ENCODE measurements at regions not wholly inside any gene's neighbourhood (a gene's known extent, or its start where the extent isn't known, plus 50 kb on each side); places are given as distances from the start of the nearest gene placed in this dataset.
"Not testable (repeated sequence)": the region's sequence is repeated elsewhere in the genome, so short reads cannot be mapped to it uniquely, and the experiment has no call there.

- WGBS, 2 experiments (ENCODE audit: insufficient coverage in 2 of 2), result no CpG with 5 or more reads among the region's 1 CpG
- Histone ChIP-seq H3K27ac (ENCODE audit: low read depth, low read length, severe bottlenecking) (no peak overlapping the region), H3K4me3 (ENCODE audit: extremely low read depth, insufficient read depth, low read length, poor library complexity, severe bottlenecking) (no peak overlapping the region), H3K9me3 (ENCODE audit: control insufficient read depth, low read length) (no peaks in the 10 kb centered on the region), H3K4me1 (ENCODE audit: control insufficient read depth, insufficient read depth, low read length, poor library complexity, severe bottlenecking) (no peaks in the 10 kb centered on the region), H3K36me3 (ENCODE audit: control insufficient read depth, insufficient read depth, low read length) (no peaks in the 10 kb centered on the region)
Observed at GRCh38 chrX:96170626-96171025, 514.0 kb upstream of the DIAPH2 start.

GRCh38 chrX:96176921-96177320 lies 507.7 kb upstream of the DIAPH2 start:
- H3K27ac ChIP-seq (ENCODE audit: low read depth, low read length, severe bottlenecking), result no peak overlapping the region
- H3K4me1 ChIP-seq (ENCODE audit: control insufficient read depth, insufficient read depth, low read length, poor library complexity, severe bottlenecking), result peaks cover 2% of the 10 kb centered on the region
- H3K36me3 ChIP-seq (ENCODE audit: control insufficient read depth, insufficient read depth, low read length), result no peaks in the 10 kb centered on the region
- no peak overlapping the region for H3K4me3 ChIP-seq (ENCODE audit: extremely low read depth, insufficient read depth, low read length, poor library complexity, severe bottlenecking)
- no peaks in the 10 kb centered on the region for H3K9me3 ChIP-seq (ENCODE audit: control insufficient read depth, low read length)
- no CpG with 5 or more reads among the region's 3 CpGs for WGBS, 2 experiments (ENCODE audit: insufficient coverage in 2 of 2)

- H3K4me1 ChIP-seq (ENCODE audit: control insufficient read depth, insufficient read depth, low read length, poor library complexity, severe bottlenecking), result peaks cover 3% of the 10 kb centered on the region
- no peak overlapping the region for H3K27ac ChIP-seq (ENCODE audit: low read depth, low read length, severe bottlenecking)
- no peaks in the 10 kb centered on the region for H3K9me3 ChIP-seq (ENCODE audit: control insufficient read depth, low read length)
- H3K4me3 ChIP-seq (ENCODE audit: extremely low read depth, insufficient read depth, low read length, poor library complexity, severe bottlenecking), result no peak overlapping the region
- H3K36me3 ChIP-seq (ENCODE audit: control insufficient read depth, insufficient read depth, low read length), result no peaks in the 10 kb centered on the region
- WGBS, 2 experiments (ENCODE audit: insufficient coverage in 2 of 2), result no CpG with 5 or more reads among the region's 4 CpGs
Observed at GRCh38 chrX:96181605-96182004, 503.0 kb upstream of the DIAPH2 start.

GRCh38 chrX:96182366-96182765 lies 502.3 kb upstream of the DIAPH2 start:
- H3K4me1 ChIP-seq (ENCODE audit: control insufficient read depth, insufficient read depth, low read length, poor library complexity, severe bottlenecking), result peaks cover 3% of the 10 kb centered on the region
- H3K27ac ChIP-seq (ENCODE audit: low read depth, low read length, severe bottlenecking), result no peak overlapping the region
- no CpG with 5 or more reads among the region's 1 CpG for WGBS, 2 experiments (ENCODE audit: insufficient coverage in 2 of 2)
- no peaks in the 10 kb centered on the region for H3K9me3 ChIP-seq (ENCODE audit: control insufficient read depth, low read length)
- H3K36me3 ChIP-seq (ENCODE audit: control insufficient read depth, insufficient read depth, low read length), result no peaks in the 10 kb centered on the region
- H3K4me3 ChIP-seq (ENCODE audit: extremely low read depth, insufficient read depth, low read length, poor library complexity, severe bottlenecking), result no peak overlapping the region

GRCh38 chrX:96183391-96183790 lies 501.3 kb upstream of the DIAPH2 start:
- WGBS, 2 experiments (ENCODE audit: insufficient coverage in 2 of 2), result no CpG with 5 or more reads among the region's 3 CpGs
- no peaks in the 10 kb centered on the region for H3K9me3 ChIP-seq (ENCODE audit: control insufficient read depth, low read length)
- H3K4me3 ChIP-seq (ENCODE audit: extremely low read depth, insufficient read depth, low read length, poor library complexity, severe bottlenecking), result no peak overlapping the region

GRCh38 chrX:96183843-96184242 lies 500.8 kb upstream of the DIAPH2 start:
- WGBS, 2 experiments (ENCODE audit: insufficient coverage in 2 of 2), result 40% methylated on average over 1 of the region's 3 CpGs
- no peaks in the 10 kb centered on the region for H3K36me3 ChIP-seq (ENCODE audit: control insufficient read depth, insufficient read depth, low read length)
- H3K4me3 ChIP-seq (ENCODE audit: extremely low read depth, insufficient read depth, low read length, poor library complexity, severe bottlenecking), result no peak overlapping the region
- H3K9me3 ChIP-seq (ENCODE audit: control insufficient read depth, low read length), result no peaks in the 10 kb centered on the region
- peaks cover 3% of the 10 kb centered on the region for H3K4me1 ChIP-seq (ENCODE audit: control insufficient read depth, insufficient read depth, low read length, poor library complexity, severe bottlenecking)
- no peak overlapping the region for H3K27ac ChIP-seq (ENCODE audit: low read depth, low read length, severe bottlenecking)

More at GRCh38 chrX:96183391-96183790, 501.3 kb upstream of the DIAPH2 start:
- Histone ChIP-seq H3K4me1 (ENCODE audit: control insufficient read depth, insufficient read depth, low read length, poor library complexity, severe bottlenecking) (peaks cover 3% of the 10 kb centered on the region), H3K27ac (ENCODE audit: low read depth, low read length, severe bottlenecking) (no peak overlapping the region), H3K36me3 (ENCODE audit: control insufficient read depth, insufficient read depth, low read length) (no peaks in the 10 kb centered on the region)

GRCh38 chrX:96204928-96205327 lies 479.7 kb upstream of the DIAPH2 start:
- no peaks in the 10 kb centered on the region for H3K36me3 ChIP-seq (ENCODE audit: control insufficient read depth, insufficient read depth, low read length)
- no peak overlapping the region for H3K27ac ChIP-seq (ENCODE audit: low read depth, low read length, severe bottlenecking)
- H3K9me3 ChIP-seq (ENCODE audit: control insufficient read depth, low read length), result no peaks in the 10 kb centered on the region
- H3K4me1 ChIP-seq (ENCODE audit: control insufficient read depth, insufficient read depth, low read length, poor library complexity, severe bottlenecking), result no peaks in the 10 kb centered on the region
- H3K4me3 ChIP-seq (ENCODE audit: extremely low read depth, insufficient read depth, low read length, poor library complexity, severe bottlenecking), result no peak overlapping the region

- no peak overlapping the region for H3K27ac ChIP-seq (ENCODE audit: low read depth, low read length, severe bottlenecking)
- H3K4me3 ChIP-seq (ENCODE audit: extremely low read depth, insufficient read depth, low read length, poor library complexity, severe bottlenecking), result no peak overlapping the region
- H3K9me3 ChIP-seq (ENCODE audit: control insufficient read depth, low read length), result no peaks in the 10 kb centered on the region
- no peaks in the 10 kb centered on the region for H3K4me1 ChIP-seq (ENCODE audit: control insufficient read depth, insufficient read depth, low read length, poor library complexity, severe bottlenecking)
- no peaks in the 10 kb centered on the region for H3K36me3 ChIP-seq (ENCODE audit: control insufficient read depth, insufficient read depth, low read length)
Observed at GRCh38 chrX:96211953-96212352, 472.7 kb upstream of the DIAPH2 start.

- not testable (repeated sequence) for H3K9me3 ChIP-seq (ENCODE audit: control insufficient read depth, low read length); H3K27ac ChIP-seq (ENCODE audit: low read depth, low read length, severe bottlenecking); H3K4me1 ChIP-seq (ENCODE audit: control insufficient read depth, insufficient read depth, low read length, poor library complexity, severe bottlenecking); H3K4me3 ChIP-seq (ENCODE audit: extremely low read depth, insufficient read depth, low read length, poor library complexity, severe bottlenecking); H3K36me3 ChIP-seq (ENCODE audit: control insufficient read depth, insufficient read depth, low read length)
- WGBS, 2 experiments (ENCODE audit: insufficient coverage in 2 of 2), result 80 to 100% methylated on average over 1 to 3 of the region's 4 CpGs
Observed at GRCh38 chrX:96214681-96215080, 470.0 kb upstream of the DIAPH2 start.

GRCh38 chrX:96224279-96224678 lies 460.4 kb upstream of the DIAPH2 start:
- no peaks in the 10 kb centered on the region for H3K36me3 ChIP-seq (ENCODE audit: control insufficient read depth, insufficient read depth, low read length)
- H3K4me1 ChIP-seq (ENCODE audit: control insufficient read depth, insufficient read depth, low read length, poor library complexity, severe bottlenecking), result no peaks in the 10 kb centered on the region
- no peak overlapping the region for H3K27ac ChIP-seq (ENCODE audit: low read depth, low read length, severe bottlenecking)
- WGBS, 2 experiments (ENCODE audit: insufficient coverage in 2 of 2), result no CpG with 5 or more reads among the region's 3 CpGs
- H3K9me3 ChIP-seq (ENCODE audit: control insufficient read depth, low read length), result no peaks in the 10 kb centered on the region
- H3K4me3 ChIP-seq (ENCODE audit: extremely low read depth, insufficient read depth, low read length, poor library complexity, severe bottlenecking), result no peak overlapping the region

- Histone ChIP-seq H3K4me3 (ENCODE audit: extremely low read depth, insufficient read depth, low read length, poor library complexity, severe bottlenecking) (no peak overlapping the region), H3K4me1 (ENCODE audit: control insufficient read depth, insufficient read depth, low read length, poor library complexity, severe bottlenecking) (no peaks in the 10 kb centered on the region), H3K9me3 (ENCODE audit: control insufficient read depth, low read length) (no peaks in the 10 kb centered on the region), H3K27ac (ENCODE audit: low read depth, low read length, severe bottlenecking) (no peak overlapping the region), H3K36me3 (ENCODE audit: control insufficient read depth, insufficient read depth, low read length) (no peaks in the 10 kb centered on the region)
- 67% methylated on average over 1 of the region's 3 CpGs; no CpG with 5 or more reads in 1 of the 2 experiments for WGBS, 2 experiments (ENCODE audit: insufficient coverage in 2 of 2)
Observed at GRCh38 chrX:96244955-96245354, 439.7 kb upstream of the DIAPH2 start.

GRCh38 chrX:96246436-96246835 lies 438.2 kb upstream of the DIAPH2 start:
- H3K36me3 ChIP-seq (ENCODE audit: control insufficient read depth, insufficient read depth, low read length), result no peaks in the 10 kb centered on the region
- no peak overlapping the region for H3K4me3 ChIP-seq (ENCODE audit: extremely low read depth, insufficient read depth, low read length, poor library complexity, severe bottlenecking)
- no peaks in the 10 kb centered on the region for H3K9me3 ChIP-seq (ENCODE audit: control insufficient read depth, low read length)
- no peaks in the 10 kb centered on the region for H3K4me1 ChIP-seq (ENCODE audit: control insufficient read depth, insufficient read depth, low read length, poor library complexity, severe bottlenecking)
- H3K27ac ChIP-seq (ENCODE audit: low read depth, low read length, severe bottlenecking), result no peak overlapping the region
